ENCODE measurements at regions not wholly inside any gene's neighbourhood (a gene's known extent, or its start where the extent isn't known, plus 50 kb on each side); places are given as distances from the start of the nearest gene placed in this dataset.

- H3K4me3 ChIP-seq = no peak overlapping the region
- H3K36me3 ChIP-seq = no peaks in the 10 kb centered on the region
- no peak for DNase-seq
- H3K4me1 ChIP-seq = no peaks in the 10 kb centered on the region
- intact Hi-C loops (cut with DNase I) = no loop called here
- H3K9me3 ChIP-seq = no peaks in the 10 kb centered on the region
- H3K9ac ChIP-seq (ENCODE audit: low read depth in 2 of 2, low read length in 2 of 2) = no peak overlapping the region
- no peak for TF ChIP-seq CTCF (IDR thresholded peaks at IDR 0.05)
- H3K27me3 ChIP-seq = no peaks in the 10 kb centered on the region
- no peak overlapping the region for H3K27ac ChIP-seq
Observed at GRCh38 chr10:121043124-121043849, 192.1 kb downstream of the WDR11 start.

- H3K9ac ChIP-seq (ENCODE audit: low read depth in 2 of 2, low read length in 2 of 2) = no peak overlapping the region
- no peaks in the 10 kb centered on the region for H3K9me3 ChIP-seq
- no peaks in the 10 kb centered on the region for H3K27me3 ChIP-seq
- H3K4me3 ChIP-seq = no peak overlapping the region
- H3K4me1 ChIP-seq = no peaks in the 10 kb centered on the region
- intact Hi-C loops (cut with DNase I) = loop anchor here (5.0 kb wide), 1 partner anchor 41 kb away; no protein-coding TSS in a partner anchor
- TF ChIP-seq CTCF (IDR thresholded peaks at IDR 0.05) = no peak
- no peaks in the 10 kb centered on the region for H3K36me3 ChIP-seq
- no peak overlapping the region for H3K27ac ChIP-seq
- DNase-seq = no peak
Observed at GRCh38 chr10:121048749-121049148, 197.6 kb downstream of the WDR11 start.

GRCh38 chr10:121049489-121049888 lies 198.3 kb downstream of the WDR11 start:
- intact Hi-C loops (cut with DNase I) = loop anchor here (5.0 kb wide), 1 partner anchor 42 kb away; no protein-coding TSS in a partner anchor
- H3K4me1 ChIP-seq = no peaks in the 10 kb centered on the region
- no peaks in the 10 kb centered on the region for H3K27me3 ChIP-seq
- no peaks in the 10 kb centered on the region for H3K36me3 ChIP-seq
- H3K27ac ChIP-seq = no peak overlapping the region
- no peak for TF ChIP-seq CTCF (IDR thresholded peaks at IDR 0.05)
- no peak overlapping the region for H3K4me3 ChIP-seq
- DNase-seq = no peak
- no peaks in the 10 kb centered on the region for H3K9me3 ChIP-seq
- no peak overlapping the region for H3K9ac ChIP-seq (ENCODE audit: low read depth in 2 of 2, low read length in 2 of 2)

DNA sequence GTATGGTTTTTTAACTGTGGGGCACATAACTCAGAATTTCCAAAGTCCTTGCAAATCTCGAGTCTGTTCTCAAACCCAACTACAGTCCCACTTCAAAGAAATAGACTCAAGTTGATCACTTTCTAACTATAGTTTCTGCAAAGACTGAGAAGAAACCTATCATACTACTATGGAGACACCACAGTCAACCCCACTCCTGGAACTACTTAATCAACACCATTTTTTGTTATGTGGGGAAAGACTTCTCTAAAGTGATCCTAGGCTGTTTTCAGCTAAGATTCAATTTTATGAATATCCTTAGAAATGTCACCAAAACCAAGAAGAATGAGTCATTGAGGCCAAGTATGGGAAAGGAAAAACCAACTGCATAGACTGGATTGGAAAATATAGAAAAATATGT lies 198.8 kb downstream of the WDR11 start:
- Histone ChIP-seq H3K27ac (no peak overlapping the region), H3K9ac (ENCODE audit: low read depth in 2 of 2, low read length in 2 of 2) (no peak overlapping the region), H3K9me3 (no peaks in the 10 kb centered on the region), H3K4me1 (no peaks in the 10 kb centered on the region), H3K27me3 (no peaks in the 10 kb centered on the region), H3K4me3 (no peak overlapping the region), H3K36me3 (no peaks in the 10 kb centered on the region)
- no peak for DNase-seq
- TF ChIP-seq CTCF (IDR thresholded peaks at IDR 0.05) = no peak
- intact Hi-C loops (cut with DNase I) = loop anchor here (5.0 kb wide), 1 partner anchor 43 kb away; no protein-coding TSS in a partner anchor

GRCh38 chr10:121051171-121051570 lies 200.0 kb downstream of the WDR11 start:
- H3K27ac ChIP-seq = no peak overlapping the region
- H3K36me3 ChIP-seq = no peaks in the 10 kb centered on the region
- intact Hi-C loops (cut with DNase I) = no loop called here
- no peaks in the 10 kb centered on the region for H3K9me3 ChIP-seq
- no peak overlapping the region for H3K9ac ChIP-seq (ENCODE audit: low read depth in 2 of 2, low read length in 2 of 2)
- DNase-seq = no peak
- H3K4me1 ChIP-seq = no peaks in the 10 kb centered on the region
- TF ChIP-seq CTCF (IDR thresholded peaks at IDR 0.05) = no peak
- no peak overlapping the region for H3K4me3 ChIP-seq
- H3K27me3 ChIP-seq = no peaks in the 10 kb centered on the region
